WTC11 (cell line): ENCODE measurements at regions not wholly inside any gene's neighbourhood (a gene's known extent, or its start where the extent isn't known, plus 50 kb on each side); places are given as distances from the start of the nearest gene placed in this dataset.
A peak's percentile ranks its signal among the peaks of the same experiment; 100 is the strongest.

Experiments
- ATAC-seq: fragments of 200-7000 bp; cut with Tn5 transposase; 2 replicates; pipeline ENCODE4 v1.10.0; 2021; ENCODE audit warnings: mild to moderate bottlenecking, moderate library complexity
- CTCF ChIA-PET: fragments of 300-600 bp; sonication (Branson Sonifier 250); formaldehyde crosslinking; loops from one replicate; lab custom pipeline; 2021; ENCODE audit warnings: antibody characterized with exemption; lab: Charles Lee
- POLR2A ChIA-PET: fragments of 350-600 bp; sonication (Branson Sonifier 250); formaldehyde crosslinking; loops from one replicate; lab custom pipeline; 2021; ENCODE audit warnings: antibody characterized with exemption; lab: Charles Lee
- DNase-seq: peaks from one replicate; pipeline ENCODE4 v3.0.0; 2021; ENCODE audit warnings: low spot score
- H3K27ac Mint-ChIP-seq: 2 replicates; pipeline ENCODE4 v1.8.0; 2021; ENCODE audit warnings: mixed read lengths
- H3K27me3 Mint-ChIP-seq: 2 replicates; pipeline ENCODE4 v1.8.0; 2021; ENCODE audit warnings: low read depth, mild to moderate bottlenecking, moderate library complexity, mixed read lengths
- H3K36me3 Mint-ChIP-seq: 2 replicates; pipeline ENCODE4 v1.8.0; 2021; ENCODE audit warnings: mixed read lengths
- H3K4me1 Mint-ChIP-seq: 2 replicates; pipeline ENCODE4 v1.8.0; 2022; ENCODE audit warnings: mixed read lengths
- H3K4me3 Mint-ChIP-seq: 2 replicates; pipeline ENCODE4 v1.8.0; 2021; ENCODE audit warnings: mild to moderate bottlenecking, moderate library complexity, mixed read lengths
- H3K9me3 Mint-ChIP-seq: 2 replicates; pipeline ENCODE4 v1.8.0; 2021; ENCODE audit warnings: mixed read lengths
- E2F1 ChIP-seq: sonication (generic); formaldehyde crosslinking; IDR thresholded peaks from 2 replicates; pipeline ENCODE4 v1.8.0; 2022; ENCODE audit warnings: mild to moderate bottlenecking, missing genetic modification reagents
- EMX1 ChIP-seq: fragments of 250-450 bp; sonication (Bioruptor Pico); IDR thresholded peaks from 2 replicates; pipeline ENCODE4 v1.8.0; 2021; ENCODE audit warnings: mild to moderate bottlenecking
- ERG ChIP-seq: fragments of 250-450 bp; sonication (Bioruptor Pico); IDR thresholded peaks from 2 replicates; pipeline ENCODE4 v1.8.0; 2021; ENCODE audit warnings: mild to moderate bottlenecking
- GABPB1 ChIP-seq: sonication (generic); formaldehyde crosslinking; IDR thresholded peaks from 2 replicates; pipeline ENCODE4 v1.8.1; 2023; ENCODE audit warnings: mild to moderate bottlenecking, missing genetic modification reagents
- JUN ChIP-seq: sonication (generic); formaldehyde crosslinking; IDR thresholded peaks from 2 replicates; pipeline ENCODE4 v1.8.0; 2023; ENCODE audit warnings: mild to moderate bottlenecking, missing genetic modification reagents
- NFATC4 ChIP-seq: fragments of 250-450 bp; sonication (Bioruptor Pico); IDR thresholded peaks from 2 replicates; pipeline ENCODE4 v1.9.0; 2021; ENCODE audit warnings: mild to moderate bottlenecking
- RELA ChIP-seq: sonication (generic); formaldehyde crosslinking; IDR thresholded peaks from 2 replicates; pipeline ENCODE4 v1.8.1; 2022; ENCODE audit warnings: missing genetic modification reagents, mild to moderate bottlenecking, borderline replicate concordance
- SP1 ChIP-seq: sonication (generic); formaldehyde crosslinking; conservative IDR thresholded peaks from 2 replicates; pipeline ENCODE4 v1.8.1; 2022; ENCODE audit warnings: missing genetic modification reagents
- ZBTB21 ChIP-seq: sonication (generic); formaldehyde crosslinking; IDR thresholded peaks from 2 replicates; pipeline ENCODE4 v1.8.1; 2023; ENCODE audit warnings: mild to moderate bottlenecking, missing genetic modification reagents, borderline replicate concordance
- ZNF121 ChIP-seq: sonication (generic); formaldehyde crosslinking; IDR thresholded peaks from 2 replicates; pipeline ENCODE4 v1.8.0; 2023; ENCODE audit warnings: missing genetic modification reagents
- ZNF219 ChIP-seq: sonication (generic); formaldehyde crosslinking; IDR thresholded peaks from 2 replicates; pipeline ENCODE4 v1.8.0; 2023; ENCODE audit warnings: missing genetic modification reagents, mild to moderate bottlenecking, borderline replicate concordance
- ZNF317 ChIP-seq: sonication (generic); formaldehyde crosslinking; IDR thresholded peaks from 2 replicates; pipeline ENCODE4 v1.8.1; 2023; ENCODE audit warnings: low read depth, mild to moderate bottlenecking, moderate library complexity, missing genetic modification reagents, borderline replicate concordance
- ZNF396 ChIP-seq: fragments of 250-450 bp; sonication (Bioruptor Pico); IDR thresholded peaks from 2 replicates; pipeline ENCODE4 v1.8.0; 2021; ENCODE audit warnings: mild to moderate bottlenecking, moderate library complexity, borderline replicate concordance
- ZNF671 ChIP-seq: fragments of 250-450 bp; sonication (Bioruptor Pico); IDR thresholded peaks from 2 replicates; pipeline ENCODE4 v1.8.0; 2021; ENCODE audit warnings: mild to moderate bottlenecking
- TF ChIP-seq, protein P1 (sequence below): sonication (generic); formaldehyde crosslinking; IDR thresholded peaks from 2 replicates; pipeline ENCODE4 v1.8.1; 2023; ENCODE audit warnings: mild to moderate bottlenecking, missing genetic modification reagents, moderate library complexity
- TF ChIP-seq, protein P2 (sequence below): sonication (generic); formaldehyde crosslinking; IDR thresholded peaks from 2 replicates; pipeline ENCODE4 v1.8.0; 2022; ENCODE audit warnings: mild to moderate bottlenecking, missing genetic modification reagents
- TF ChIP-seq, protein P3 (sequence below): sonication (generic); formaldehyde crosslinking; IDR thresholded peaks from 2 replicates; pipeline ENCODE4 v1.8.1; 2023; ENCODE audit warnings: mild to moderate bottlenecking, missing genetic modification reagents, moderate library complexity
- TF ChIP-seq, protein P4 (sequence below): fragments of 250-450 bp; sonication (Bioruptor Pico); conservative IDR thresholded peaks from 2 replicates; pipeline ENCODE4 v1.9.0; 2021; ENCODE audit warnings: mild to moderate bottlenecking

DNA sequence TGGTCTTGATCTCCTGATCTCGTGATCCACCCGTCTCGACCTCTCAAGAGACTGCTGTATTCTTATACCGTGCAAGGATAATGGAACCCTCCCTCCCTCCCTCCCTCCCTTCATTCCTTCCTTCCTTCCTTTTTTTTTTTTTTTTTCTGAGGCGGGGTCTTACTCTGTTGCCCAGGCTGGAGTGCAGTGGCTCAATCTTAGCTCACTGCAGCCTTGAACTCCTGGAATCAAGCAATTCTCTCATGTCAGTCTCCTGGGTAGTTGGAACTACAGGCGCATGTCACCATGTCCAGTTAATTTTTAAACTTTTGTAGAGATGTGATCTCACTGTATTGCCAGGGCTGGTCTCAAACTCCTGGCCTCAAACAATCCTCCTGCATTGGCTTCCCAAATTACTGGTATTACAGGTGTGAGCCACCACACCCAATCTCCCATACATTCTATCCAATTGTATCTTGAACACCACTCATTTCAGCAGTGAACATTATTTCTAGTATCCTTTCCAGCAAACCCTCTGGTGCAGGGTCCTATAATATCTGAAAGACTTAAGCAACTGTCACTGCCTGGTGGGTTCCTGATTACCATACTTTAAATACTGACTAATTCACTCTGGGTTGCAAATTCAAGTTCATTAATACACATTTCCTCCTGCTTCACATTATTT lies 210.0 kb upstream of the ZNF217 start (continued):
- TF ChIP-seq, protein P1, sequence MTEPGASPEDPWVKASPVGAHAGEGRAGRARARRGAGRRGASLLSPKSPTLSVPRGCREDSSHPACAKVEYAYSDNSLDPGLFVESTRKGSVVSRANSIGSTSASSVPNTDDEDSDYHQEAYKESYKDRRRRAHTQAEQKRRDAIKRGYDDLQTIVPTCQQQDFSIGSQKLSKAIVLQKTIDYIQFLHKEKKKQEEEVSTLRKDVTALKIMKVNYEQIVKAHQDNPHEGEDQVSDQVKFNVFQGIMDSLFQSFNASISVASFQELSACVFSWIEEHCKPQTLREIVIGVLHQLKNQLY (CRISPR knock-in tag): no peak
- TF ChIP-seq, protein P2, sequence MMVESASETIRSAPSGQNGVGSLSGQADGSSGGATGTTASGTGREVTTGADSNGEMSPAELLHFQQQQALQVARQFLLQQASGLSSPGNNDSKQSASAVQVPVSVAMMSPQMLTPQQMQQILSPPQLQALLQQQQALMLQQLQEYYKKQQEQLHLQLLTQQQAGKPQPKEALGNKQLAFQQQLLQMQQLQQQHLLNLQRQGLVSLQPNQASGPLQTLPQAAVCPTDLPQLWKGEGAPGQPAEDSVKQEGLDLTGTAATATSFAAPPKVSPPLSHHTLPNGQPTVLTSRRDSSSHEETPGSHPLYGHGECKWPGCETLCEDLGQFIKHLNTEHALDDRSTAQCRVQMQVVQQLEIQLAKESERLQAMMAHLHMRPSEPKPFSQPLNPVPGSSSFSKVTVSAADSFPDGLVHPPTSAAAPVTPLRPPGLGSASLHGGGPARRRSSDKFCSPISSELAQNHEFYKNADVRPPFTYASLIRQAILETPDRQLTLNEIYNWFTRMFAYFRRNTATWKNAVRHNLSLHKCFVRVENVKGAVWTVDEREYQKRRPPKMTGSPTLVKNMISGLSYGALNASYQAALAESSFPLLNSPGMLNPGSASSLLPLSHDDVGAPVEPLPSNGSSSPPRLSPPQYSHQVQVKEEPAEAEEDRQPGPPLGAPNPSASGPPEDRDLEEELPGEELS (CRISPR knock-in tag): no peak
- no peak; the same call in 1 of the 2 replicates for TF ChIP-seq ZNF121 (CRISPR knock-in tag)
- TF ChIP-seq ZNF317 (CRISPR knock-in tag): no peak
- TF ChIP-seq SP1: no peak
- TF ChIP-seq ZNF671 (CRISPR knock-in tag): no peak
- no peak for TF ChIP-seq JUN (CRISPR knock-in tag)

- Mint-ChIP-seq H3K27me3 (no peaks in the 10 kb centered on the region), H3K9me3 (no peaks in the 10 kb centered on the region), H3K4me1 (peaks cover 3% of the 10 kb centered on the region), H3K36me3 (no peaks in the 10 kb centered on the region), H3K27ac (no peak overlapping the region), H3K4me3 (no peak overlapping the region)
- CTCF ChIA-PET: no interaction called here
- POLR2A ChIA-PET: no interaction called here
- no peak for TF ChIP-seq EMX1 (CRISPR knock-in tag)
- TF ChIP-seq RELA: no peak
- DNase-seq (no peak), ATAC-seq (no peak)
These were observed 208.2 kb upstream of the ZNF217 start for GRCh38 chr20:53801609-53802370.

GRCh38 chr20:53800883-53801604 lies 207.4 kb upstream of the ZNF217 start:
- ATAC-seq (no peak), DNase-seq (no peak)
- Mint-ChIP-seq H3K36me3 (no peaks in the 10 kb centered on the region), H3K4me3 (no peak overlapping the region), H3K9me3 (no peaks in the 10 kb centered on the region), H3K27ac (no peak overlapping the region), H3K27me3 (no peaks in the 10 kb centered on the region), H3K4me1 (peaks cover 3% of the 10 kb centered on the region; the same call in 1 of the 2 replicates)
- TF ChIP-seq GABPB1 (CRISPR knock-in tag): peak; percentile 72; the same call in 1 of the 2 replicates
- TF ChIP-seq, protein P3, sequence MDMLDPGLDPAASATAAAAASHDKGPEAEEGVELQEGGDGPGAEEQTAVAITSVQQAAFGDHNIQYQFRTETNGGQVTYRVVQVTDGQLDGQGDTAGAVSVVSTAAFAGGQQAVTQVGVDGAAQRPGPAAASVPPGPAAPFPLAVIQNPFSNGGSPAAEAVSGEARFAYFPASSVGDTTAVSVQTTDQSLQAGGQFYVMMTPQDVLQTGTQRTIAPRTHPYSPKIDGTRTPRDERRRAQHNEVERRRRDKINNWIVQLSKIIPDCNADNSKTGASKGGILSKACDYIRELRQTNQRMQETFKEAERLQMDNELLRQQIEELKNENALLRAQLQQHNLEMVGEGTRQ (CRISPR knock-in tag): no peak
- POLR2A ChIA-PET: no interaction called here
- CTCF ChIA-PET: no interaction called here

- Mint-ChIP-seq H3K4me1 (peaks cover 3% of the 10 kb centered on the region; the same call in 1 of the 2 replicates), H3K9me3 (no peaks in the 10 kb centered on the region), H3K27me3 (no peaks in the 10 kb centered on the region), H3K27ac (no peak overlapping the region), H3K36me3 (no peaks in the 10 kb centered on the region), H3K4me3 (no peak overlapping the region)
- ATAC-seq (no peak), DNase-seq (no peak)
- POLR2A ChIA-PET: no interaction called here
- CTCF ChIA-PET: no interaction called here
- TF ChIP-seq, protein P4, sequence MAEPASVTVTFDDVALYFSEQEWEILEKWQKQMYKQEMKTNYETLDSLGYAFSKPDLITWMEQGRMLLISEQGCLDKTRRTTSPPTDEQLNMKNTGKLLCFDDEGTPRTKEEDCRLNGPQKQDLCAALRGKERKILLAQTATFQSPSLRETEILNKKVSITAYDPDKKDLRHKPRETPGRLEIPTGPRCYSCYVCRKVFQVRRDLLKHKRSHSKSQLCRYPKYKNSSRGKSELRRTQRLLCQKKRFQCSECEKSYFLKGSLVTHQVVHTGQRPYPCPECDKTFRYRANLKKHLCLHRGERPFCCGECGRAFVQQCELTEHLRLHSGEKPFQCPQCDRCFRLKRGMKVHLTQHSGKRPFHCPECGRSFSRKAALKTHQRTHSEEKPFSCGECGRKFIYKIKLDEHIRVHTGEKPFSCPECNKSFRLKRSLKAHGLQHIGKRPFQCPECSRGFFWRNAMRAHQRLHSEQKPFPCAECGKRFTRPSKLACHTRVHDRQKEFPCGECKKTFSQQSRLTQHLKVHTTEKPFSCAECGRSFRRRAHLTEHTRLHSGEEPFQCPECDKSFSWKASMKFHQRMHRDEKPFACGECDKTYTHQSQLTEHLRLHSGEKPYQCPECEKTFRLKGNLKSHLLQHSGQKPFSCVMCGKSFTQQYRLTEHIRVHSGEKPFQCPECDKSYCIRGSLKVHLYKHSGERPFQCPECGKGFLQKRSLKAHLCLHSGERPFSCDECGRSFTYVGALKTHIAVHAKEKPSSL: no peak
- TF ChIP-seq ZBTB21 (CRISPR knock-in tag): no peak
- no peak for TF ChIP-seq ZNF396 (CRISPR knock-in tag)
- no peak for TF ChIP-seq ZNF219
- TF ChIP-seq E2F1 (CRISPR knock-in tag): no peak
- no peak for TF ChIP-seq ERG (CRISPR knock-in tag)
- no peak for TF ChIP-seq NFATC4 (CRISPR knock-in tag)
- no peak for TF ChIP-seq ZNF317 (CRISPR knock-in tag)
These were observed 206.8 kb upstream of the ZNF217 start for GRCh38 chr20:53800418-53800817.
